MG63 (cell line): ENCODE measurements at regions not wholly inside any gene's neighbourhood (a gene's known extent, or its start where the extent isn't known, plus 50 kb on each side); places are given as distances from the start of the nearest gene placed in this dataset.
"Not testable (repeated sequence)": the region's sequence is repeated elsewhere in the genome, so short reads cannot be mapped to it uniquely, and the experiment has no call there.

Experiments
- DNase-seq: peaks from one replicate; pipeline ENCODE4 v3.0.0-alpha.2; 2020
- H3K27me3 ChIP-seq: fragments of 250-450 bp; sonication (Bioruptor Pico); 2 replicates; pipeline ENCODE4 v1.5.1; 2020; ENCODE audit warnings: mild to moderate bottlenecking, moderate library complexity
- H3K36me3 ChIP-seq: fragments of 250-450 bp; sonication (Bioruptor Pico); 2 replicates; pipeline ENCODE4 v1.5.1; 2020; ENCODE audit warnings: mild to moderate bottlenecking, moderate library complexity
- H3K4me3 ChIP-seq: fragments of 250-450 bp; sonication (Bioruptor Pico); 2 replicates; pipeline ENCODE4 v1.5.1; 2020; ENCODE audit warnings: mild to moderate bottlenecking, moderate library complexity
- H3K9me3 ChIP-seq: fragments of 250-450 bp; sonication (Bioruptor Pico); 2 replicates; pipeline ENCODE4 v1.5.1; 2020; ENCODE audit warnings: mild to moderate bottlenecking, moderate library complexity

DNA sequence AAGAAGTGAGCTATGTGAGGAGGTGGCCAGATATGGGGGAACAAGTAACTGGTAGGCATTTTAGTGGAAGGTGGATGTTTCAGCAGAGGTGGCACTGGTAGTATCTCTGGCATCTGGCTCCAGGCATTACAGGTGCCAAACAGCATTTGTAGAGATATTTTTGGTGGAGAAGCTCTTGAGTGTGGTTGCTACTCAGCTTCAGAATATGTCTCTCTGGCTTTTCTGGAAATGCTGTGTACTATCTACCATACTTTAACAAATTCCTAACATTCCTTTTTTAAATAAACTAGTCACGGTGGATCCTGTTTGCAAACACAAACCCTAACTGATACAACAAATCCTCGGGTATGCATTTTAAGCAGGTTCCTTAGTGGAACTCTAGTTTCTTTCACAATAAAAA lies 128.0 kb downstream of the BARX2 start:
- H3K4me3 ChIP-seq: no peak overlapping the region
- H3K9me3 ChIP-seq: peaks cover 3% of the 10 kb centered on the region; the same call in 1 of the 2 replicates
- no peak for DNase-seq
- H3K36me3 ChIP-seq: no peaks in the 10 kb centered on the region
- no peaks in the 10 kb centered on the region for H3K27me3 ChIP-seq

DNA sequence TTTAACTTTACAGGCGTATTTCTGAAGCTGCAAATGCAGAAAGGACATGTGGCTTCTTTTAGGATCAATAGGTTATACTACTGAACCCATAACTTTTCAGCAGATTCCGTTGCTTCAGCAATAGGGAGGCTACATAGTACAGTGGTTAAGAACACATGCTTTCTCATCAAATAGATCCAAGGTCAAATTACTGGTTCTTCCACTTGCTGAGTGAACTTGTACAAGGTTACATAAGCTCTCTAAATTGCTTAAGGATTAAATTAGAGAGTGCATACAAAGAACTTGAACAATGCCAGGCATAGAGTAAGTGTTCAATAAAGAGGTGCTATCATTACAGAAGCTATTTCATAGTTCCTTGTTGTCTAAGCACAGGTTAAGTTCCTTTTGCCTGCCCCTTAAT lies 129.6 kb downstream of the BARX2 start:
- H3K27me3 ChIP-seq: no peaks in the 10 kb centered on the region
- no peak overlapping the region for H3K4me3 ChIP-seq
- no peak for DNase-seq
- H3K9me3 ChIP-seq: peaks cover 3% of the 10 kb centered on the region; the same call in 1 of the 2 replicates
- H3K36me3 ChIP-seq: no peaks in the 10 kb centered on the region

DNA sequence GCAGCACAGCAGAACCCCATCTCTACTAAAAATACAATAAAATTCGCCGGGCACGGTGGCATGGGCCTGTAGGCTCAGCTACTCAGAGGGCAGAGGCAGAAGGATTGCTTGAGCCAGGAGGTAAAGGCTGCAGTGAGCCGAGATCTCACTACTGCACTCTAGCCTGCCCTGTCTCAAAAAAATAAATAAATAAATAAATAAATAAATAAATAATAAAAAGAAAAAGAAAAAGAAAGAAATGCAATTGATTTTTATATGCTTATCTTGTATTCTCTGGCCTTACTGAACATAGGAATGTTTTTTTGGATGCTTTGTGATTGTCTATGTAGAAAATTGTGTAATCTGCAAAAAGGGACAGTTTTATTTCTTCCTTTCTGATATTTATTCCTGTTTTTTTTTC lies 132.5 kb downstream of the BARX2 start:
- Histone ChIP-seq H3K4me3 (no peak overlapping the region), H3K9me3 (no peaks in the 10 kb centered on the region), H3K27me3 (no peaks in the 10 kb centered on the region), H3K36me3 (no peaks in the 10 kb centered on the region)
- no peak for DNase-seq

DNA sequence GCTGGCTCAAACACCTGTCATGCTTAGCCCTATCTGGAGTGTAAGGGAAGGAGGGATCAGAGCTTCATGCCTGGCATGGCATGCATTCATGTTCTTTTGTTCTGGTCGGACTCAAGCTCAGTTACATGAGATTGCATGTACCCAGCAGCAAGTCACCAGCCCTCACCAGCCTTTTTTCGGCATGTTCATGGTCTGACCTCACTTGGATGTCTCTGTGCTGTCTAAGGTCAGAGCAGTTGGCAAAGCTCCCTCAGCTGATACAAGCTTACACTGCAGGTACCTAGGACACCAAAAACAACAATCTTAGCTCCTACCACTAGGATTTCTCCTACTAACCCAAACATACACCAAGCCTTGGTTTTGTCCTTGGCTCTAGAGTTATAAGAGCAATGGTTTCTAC lies 152.6 kb downstream of the BARX2 start:
- Histone ChIP-seq H3K4me3 (no peak overlapping the region), H3K36me3 (no peaks in the 10 kb centered on the region), H3K9me3 (0 out of 2 replicates have a peak, but pooled peaks cover 2% of the 10 kb centered on the region), H3K27me3 (peaks cover 9% of the 10 kb centered on the region; the same call in 1 of the 2 replicates)
- no peak for DNase-seq

DNA sequence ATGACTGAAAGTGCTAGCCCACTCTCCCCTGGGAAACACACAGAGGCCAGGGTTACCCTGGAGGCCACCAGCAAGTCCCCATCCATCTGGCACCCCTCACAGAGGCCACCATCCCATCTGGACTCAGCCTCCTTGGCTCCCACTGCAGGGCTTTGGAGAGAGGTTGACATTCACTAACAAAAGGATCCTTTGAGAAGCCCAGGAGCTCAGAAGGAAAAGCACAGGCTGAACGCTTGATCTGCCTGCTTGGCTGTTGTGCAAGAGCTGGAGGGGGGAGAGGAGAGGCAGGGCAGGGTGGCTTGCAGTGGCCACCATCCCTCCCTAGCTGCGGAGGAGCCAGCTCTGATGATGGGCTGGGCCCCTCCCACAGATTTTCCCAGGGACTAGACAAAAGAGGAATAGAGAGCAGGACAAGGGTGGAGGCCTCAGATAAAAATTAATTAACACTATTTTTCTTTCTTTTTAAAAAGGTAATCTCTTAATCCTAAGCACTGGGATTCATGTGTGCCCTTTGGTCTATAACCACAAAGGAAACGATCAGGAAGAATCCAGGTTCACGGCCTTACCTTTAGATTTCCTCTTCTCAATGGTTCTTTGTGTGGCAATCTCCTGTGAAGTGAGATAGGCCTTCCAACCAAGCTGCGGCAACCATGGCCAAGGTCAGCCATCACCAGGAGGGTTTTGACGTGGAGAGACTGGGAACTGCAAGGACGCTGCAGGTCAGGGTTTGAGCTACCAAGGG lies 154.7 kb downstream of the BARX2 start:
- Histone ChIP-seq H3K4me3 (no peak overlapping the region), H3K27me3 (no peaks in the 10 kb centered on the region), H3K36me3 (no peaks in the 10 kb centered on the region), H3K9me3 (no peaks in the 10 kb centered on the region; the same call in none of the 2 replicates)
- no peak for DNase-seq

DNA sequence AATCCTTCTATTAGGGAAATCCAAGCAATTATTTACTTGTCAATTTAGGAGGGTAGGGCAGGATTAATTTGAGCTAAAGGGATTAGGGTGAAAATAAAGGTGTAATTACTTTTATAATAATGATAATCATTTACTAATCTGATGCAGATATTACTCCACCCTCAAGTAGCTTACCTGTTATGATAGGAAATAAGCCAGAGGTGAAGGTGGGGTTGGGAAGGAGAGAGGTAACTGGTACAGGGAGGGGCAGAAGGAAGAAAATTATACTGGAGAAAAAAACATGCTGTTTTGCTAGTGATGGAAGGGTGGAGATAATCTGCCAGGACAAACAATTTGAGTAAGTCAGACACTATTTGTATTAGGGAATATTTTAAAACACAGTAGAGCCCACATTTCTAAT lies 157.7 kb downstream of the BARX2 start:
- no peak for DNase-seq
- no peaks in the 10 kb centered on the region for H3K36me3 ChIP-seq
- H3K4me3 ChIP-seq: no peak overlapping the region
- H3K9me3 ChIP-seq: peaks cover 2% of the 10 kb centered on the region
- no peaks in the 10 kb centered on the region for H3K27me3 ChIP-seq

DNA sequence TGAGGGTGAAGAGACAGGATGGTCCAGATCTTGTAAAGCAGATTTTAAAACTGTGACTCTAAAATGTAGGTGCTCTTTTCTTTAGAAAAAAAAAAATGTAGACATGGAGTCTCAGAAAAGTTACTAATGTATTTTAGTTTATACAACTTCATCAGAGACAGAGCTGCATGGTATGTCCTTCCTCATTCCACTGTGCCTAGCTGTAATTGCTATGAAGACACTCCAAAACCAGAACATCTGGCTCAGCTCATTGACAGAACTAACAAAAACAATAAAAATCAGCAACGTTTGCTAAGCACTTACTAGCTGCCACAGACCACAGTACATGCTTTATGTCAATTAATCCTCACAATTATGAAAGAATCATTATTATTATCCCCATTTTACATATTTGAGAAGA lies 160.7 kb downstream of the BARX2 start:
- H3K27me3 ChIP-seq: no peaks in the 10 kb centered on the region
- H3K4me3 ChIP-seq: no peak overlapping the region
- peaks cover 2% of the 10 kb centered on the region for H3K9me3 ChIP-seq
- no peaks in the 10 kb centered on the region for H3K36me3 ChIP-seq
- no peak for DNase-seq

DNA sequence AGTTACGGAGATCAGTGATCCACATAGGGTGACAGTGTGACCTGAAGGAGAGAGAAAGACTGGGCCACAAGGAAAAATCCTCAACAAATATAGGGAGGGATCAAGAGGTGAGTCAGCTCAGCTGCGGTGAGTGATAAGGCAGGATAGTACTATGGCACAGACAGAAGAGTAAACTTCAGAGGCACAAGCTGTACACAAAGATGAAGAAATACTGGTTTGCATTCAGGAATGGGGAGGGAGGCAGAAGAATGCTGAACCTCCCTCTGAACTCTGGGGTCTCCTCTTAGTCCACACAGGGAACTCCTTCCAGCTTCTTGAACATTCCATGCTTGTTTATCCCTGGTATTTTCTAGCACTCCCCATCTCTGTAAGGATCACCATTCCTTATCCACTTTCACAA lies 162.7 kb downstream of the BARX2 start:
- no peak for DNase-seq
- Histone ChIP-seq H3K36me3 (no peaks in the 10 kb centered on the region), H3K9me3 (peaks cover 2% of the 10 kb centered on the region), H3K4me3 (no peak overlapping the region), H3K27me3 (no peaks in the 10 kb centered on the region)

DNA sequence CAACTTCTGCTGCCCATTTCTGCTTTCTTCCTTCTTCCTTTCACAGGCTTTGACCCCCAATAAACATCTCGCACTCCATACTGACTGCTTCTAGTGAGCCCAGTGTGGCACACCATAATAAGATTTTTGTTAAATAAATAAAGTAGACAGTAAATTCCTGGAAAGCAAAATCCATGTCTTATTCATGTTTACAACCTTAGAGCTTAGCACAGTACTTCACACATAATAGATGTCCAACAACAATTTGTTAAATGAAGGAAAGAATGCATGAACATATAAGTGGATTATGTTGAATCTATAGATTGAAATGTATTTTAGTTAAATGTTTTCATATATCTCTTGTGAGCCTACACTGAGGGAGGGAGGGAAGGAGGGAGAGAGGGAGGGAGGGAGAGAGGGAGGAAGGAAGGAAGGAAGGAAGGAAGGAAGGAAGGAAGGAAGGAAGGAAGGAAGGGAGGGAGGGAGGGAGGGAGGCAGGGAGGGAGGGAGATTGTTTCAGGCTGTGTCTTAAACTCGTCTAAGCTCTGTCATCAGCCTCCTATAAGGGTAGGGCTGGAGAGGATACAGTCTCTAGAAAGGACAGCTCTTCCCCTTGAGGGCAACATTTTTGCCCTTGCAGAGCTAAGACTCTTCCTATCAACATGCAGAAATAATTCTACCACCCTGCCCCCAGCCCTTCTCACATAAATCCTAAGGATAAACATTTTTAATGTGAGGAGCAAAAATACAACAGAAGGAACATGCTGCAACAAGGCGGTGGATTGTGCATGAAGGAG lies 168.1 kb downstream of the BARX2 start:
- DNase-seq: no peak
- Histone ChIP-seq H3K9me3 (no peaks in the 10 kb centered on the region), H3K36me3 (no peaks in the 10 kb centered on the region), H3K4me3 (no peak overlapping the region), H3K27me3 (no peaks in the 10 kb centered on the region)

DNA sequence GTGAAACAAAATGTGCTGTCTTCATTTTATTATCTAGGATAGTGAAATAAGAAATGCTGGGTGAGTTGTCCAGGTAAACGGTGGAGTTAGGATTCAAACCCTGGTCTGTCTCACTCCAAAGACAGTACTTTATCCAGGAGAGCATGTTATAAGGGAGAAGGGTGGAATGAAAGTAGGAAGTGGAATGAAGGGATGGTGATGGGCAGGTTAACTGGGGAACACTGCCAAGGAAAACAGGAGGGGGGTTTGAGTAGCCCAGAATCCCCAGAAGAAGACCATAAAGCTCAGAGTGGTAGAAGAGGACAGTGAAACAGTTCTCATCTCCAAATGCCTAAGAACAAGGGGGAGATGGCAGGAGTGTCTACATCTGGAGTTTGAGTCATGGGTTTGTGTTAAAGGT lies 169.0 kb downstream of the BARX2 start:
- peaks cover 4% of the 10 kb centered on the region; the same call in 1 of the 2 replicates for H3K9me3 ChIP-seq
- no peaks in the 10 kb centered on the region for H3K36me3 ChIP-seq
- H3K4me3 ChIP-seq: no peak overlapping the region
- H3K27me3 ChIP-seq: no peaks in the 10 kb centered on the region
- DNase-seq: no peak

DNA sequence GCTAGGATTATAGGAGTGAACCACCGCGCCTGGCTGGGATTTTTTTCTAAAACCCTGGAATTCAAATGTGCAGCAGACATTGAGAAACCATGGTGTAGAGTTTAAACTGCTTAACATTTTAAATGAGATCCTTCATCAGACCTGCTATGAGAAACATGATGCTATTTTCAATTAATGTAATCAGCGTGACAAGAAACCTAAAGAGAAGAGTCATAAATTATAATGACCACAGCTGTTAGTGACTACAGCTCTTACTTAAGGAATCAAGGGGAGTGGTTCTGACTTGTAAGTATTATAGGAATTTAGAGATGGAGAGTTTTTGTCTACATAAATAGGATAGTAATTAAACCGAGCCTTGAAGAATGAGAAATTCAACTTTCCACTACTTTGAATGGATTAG lies 170.6 kb downstream of the BARX2 start:
- Histone ChIP-seq H3K4me3 (no peak overlapping the region), H3K36me3 (no peaks in the 10 kb centered on the region), H3K27me3 (no peaks in the 10 kb centered on the region), H3K9me3 (peaks cover 6% of the 10 kb centered on the region)
- DNase-seq: no peak

DNA sequence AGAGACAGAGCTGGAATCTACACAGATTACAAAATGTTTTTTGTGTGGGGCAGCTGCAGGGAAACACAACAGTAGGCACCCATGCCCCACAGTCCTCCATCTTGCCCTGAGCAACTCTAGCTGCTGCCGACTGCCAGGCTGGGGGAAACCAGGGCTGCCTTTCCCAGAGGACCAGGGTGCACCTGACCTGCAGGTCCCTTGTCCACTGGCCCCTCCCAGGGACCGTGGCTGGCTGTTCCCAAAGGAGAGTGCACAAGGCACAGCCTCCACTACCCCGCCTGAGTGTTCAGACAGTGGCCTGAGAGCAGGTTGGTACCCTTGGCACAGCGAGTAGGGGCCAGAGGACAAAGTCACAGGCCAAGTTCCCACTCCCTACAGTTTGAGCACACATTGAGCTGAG lies 181.8 kb downstream of the BARX2 start:
- no peak for DNase-seq

DNA sequence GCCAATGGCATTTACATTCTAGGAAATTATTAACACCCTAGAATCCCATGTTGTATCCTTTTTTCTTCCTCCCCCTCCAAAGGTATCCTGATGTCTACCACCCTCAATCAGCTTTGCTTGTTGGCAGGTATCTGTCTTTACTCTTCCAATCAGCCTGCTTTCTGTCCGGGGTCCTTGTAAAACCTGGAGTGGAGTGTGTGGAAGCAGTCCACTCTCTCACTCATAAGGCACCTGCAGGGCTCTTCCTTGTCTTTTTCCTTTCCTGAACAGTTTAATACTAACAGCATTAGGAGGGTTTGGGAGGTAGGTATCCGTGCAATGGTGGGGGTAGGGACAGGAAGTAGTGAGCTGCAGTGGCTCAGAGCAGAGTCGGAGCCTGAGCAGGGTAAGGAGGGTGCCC lies 193.4 kb downstream of the BARX2 start:
- H3K36me3 ChIP-seq: no peaks in the 10 kb centered on the region
- no peaks in the 10 kb centered on the region for H3K9me3 ChIP-seq
- H3K4me3 ChIP-seq: no peak overlapping the region
- DNase-seq: no peak
- 0 out of 2 replicates have a peak, but pooled peaks cover 2% of the 10 kb centered on the region for H3K27me3 ChIP-seq

More for the DNA sequence above, 181.8 kb downstream of the BARX2 start:
- Histone ChIP-seq H3K27me3 (peaks cover 3% of the 10 kb centered on the region; the same call in 1 of the 2 replicates), H3K36me3 (no peaks in the 10 kb centered on the region), H3K9me3 (no peaks in the 10 kb centered on the region), H3K4me3 (no peak overlapping the region)

DNA sequence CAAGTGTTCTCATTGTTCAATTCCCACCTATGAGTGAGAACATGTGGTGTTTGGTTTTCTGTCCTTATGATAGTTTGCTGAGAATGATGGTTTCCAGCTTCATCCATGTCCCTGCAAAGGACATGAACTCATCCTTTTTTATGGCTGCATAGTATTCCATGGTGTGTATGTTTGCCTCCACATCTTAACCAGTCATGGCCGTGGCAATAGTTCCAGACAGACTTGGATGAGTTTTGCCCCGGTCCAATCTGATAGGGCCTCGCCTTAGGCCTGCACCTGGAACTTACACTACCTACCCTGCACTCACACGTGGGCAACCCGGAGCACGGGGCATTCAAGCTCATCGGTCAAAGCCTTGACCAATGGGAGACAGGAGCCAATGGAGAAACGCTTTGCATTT lies 197.0 kb downstream of the BARX2 start:
- H3K9me3 ChIP-seq, H3K36me3 ChIP-seq, H3K4me3 ChIP-seq, H3K27me3 ChIP-seq, DNase-seq: not testable (repeated sequence)

DNA sequence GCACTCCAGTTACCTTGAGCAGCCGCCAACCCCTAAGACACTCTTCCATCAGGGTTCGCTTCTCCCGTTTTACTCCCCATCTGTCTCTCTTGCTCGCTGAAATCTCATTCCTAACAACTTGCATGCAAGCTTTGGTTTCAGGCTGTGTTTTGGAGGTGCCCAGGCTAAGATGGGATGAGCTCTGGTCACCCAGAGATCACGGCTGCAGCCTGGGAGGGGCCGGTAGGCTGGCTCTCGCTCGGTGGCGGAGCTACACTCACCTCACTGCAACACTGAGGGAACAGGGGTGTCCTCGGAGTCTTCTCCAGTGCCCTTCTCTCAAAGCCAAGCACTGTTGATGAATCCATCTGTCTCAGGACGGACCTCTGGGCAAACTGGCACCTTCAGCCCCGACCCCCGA lies 197.5 kb downstream of the BARX2 start:
- no peaks in the 10 kb centered on the region for H3K9me3 ChIP-seq
- H3K27me3 ChIP-seq: no peaks in the 10 kb centered on the region
- no peak overlapping the region for H3K4me3 ChIP-seq
- DNase-seq: no peak
- no peaks in the 10 kb centered on the region for H3K36me3 ChIP-seq

DNA sequence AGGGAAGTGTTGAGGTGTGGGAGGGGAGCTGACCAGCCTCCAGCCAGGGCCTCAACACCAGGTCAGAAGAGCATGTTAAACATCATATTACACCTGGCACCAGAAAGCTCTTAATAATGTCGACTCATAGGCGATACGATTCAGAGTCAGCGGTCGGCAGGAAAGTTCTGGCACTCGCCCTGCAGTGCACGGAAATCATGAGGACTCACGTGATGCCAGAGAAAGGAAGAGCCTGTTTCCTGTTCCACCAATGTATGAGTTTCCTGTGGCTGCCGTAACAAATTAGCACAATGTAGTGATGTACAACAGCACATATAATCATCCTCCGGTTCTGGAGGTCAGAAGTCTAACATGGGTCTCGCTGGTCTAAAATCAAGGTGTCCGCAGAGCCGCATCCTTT lies 198.8 kb downstream of the BARX2 start:
- H3K4me3 ChIP-seq: no peak overlapping the region
- no peaks in the 10 kb centered on the region for H3K27me3 ChIP-seq
- no peaks in the 10 kb centered on the region for H3K9me3 ChIP-seq
- no peak for DNase-seq
- H3K36me3 ChIP-seq: no peaks in the 10 kb centered on the region

DNA sequence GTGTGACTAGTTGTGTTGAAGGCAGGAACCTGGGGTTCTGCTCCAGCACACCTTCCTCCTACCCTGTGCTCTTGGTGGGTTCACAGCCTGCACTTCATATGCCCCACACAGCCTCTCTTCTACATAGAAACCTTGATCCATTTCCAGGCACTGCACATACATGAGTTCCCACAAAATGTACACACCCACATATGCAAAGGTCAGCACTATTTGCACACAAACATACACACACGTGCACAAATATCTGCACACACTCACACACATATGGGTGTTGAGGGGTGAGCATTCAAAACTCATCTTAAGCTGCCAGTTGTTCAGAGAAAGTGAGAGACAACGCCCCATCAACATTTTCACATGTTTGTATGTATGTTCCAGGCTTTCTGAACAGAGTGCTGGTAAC lies 201.0 kb downstream of the BARX2 start:
- Histone ChIP-seq H3K27me3 (no peaks in the 10 kb centered on the region), H3K4me3 (no peak overlapping the region), H3K9me3 (no peaks in the 10 kb centered on the region), H3K36me3 (no peaks in the 10 kb centered on the region)
- DNase-seq: no peak

DNA sequence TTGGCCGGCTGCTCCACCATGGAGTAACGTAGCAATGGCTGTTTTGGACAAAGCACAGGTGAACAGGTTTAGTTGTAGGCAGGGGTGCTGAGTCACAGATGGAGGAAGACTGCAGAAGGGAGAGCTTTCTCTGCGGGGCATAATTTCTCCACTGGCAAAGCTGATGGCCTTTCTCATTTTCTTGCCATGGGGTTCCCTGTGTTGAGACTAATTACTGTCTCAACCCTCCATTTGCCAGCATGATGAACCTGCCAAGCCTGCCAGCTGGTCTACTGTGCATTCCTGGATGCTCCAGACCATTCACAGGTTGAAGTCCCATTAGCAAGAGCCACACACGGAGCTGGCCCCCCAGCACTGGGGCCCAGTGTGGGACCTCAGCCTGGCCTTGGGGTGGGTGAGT lies 202.4 kb downstream of the BARX2 start:
- H3K9me3 ChIP-seq: no peaks in the 10 kb centered on the region
- H3K36me3 ChIP-seq: no peaks in the 10 kb centered on the region
- no peak for DNase-seq
- no peak overlapping the region for H3K4me3 ChIP-seq
- H3K27me3 ChIP-seq: no peaks in the 10 kb centered on the region
